ENCODE measurements at regions not wholly inside any gene's neighbourhood (a gene's known extent, or its start where the extent isn't known, plus 50 kb on each side); places are given as distances from the start of the nearest gene placed in this dataset.

DNA sequence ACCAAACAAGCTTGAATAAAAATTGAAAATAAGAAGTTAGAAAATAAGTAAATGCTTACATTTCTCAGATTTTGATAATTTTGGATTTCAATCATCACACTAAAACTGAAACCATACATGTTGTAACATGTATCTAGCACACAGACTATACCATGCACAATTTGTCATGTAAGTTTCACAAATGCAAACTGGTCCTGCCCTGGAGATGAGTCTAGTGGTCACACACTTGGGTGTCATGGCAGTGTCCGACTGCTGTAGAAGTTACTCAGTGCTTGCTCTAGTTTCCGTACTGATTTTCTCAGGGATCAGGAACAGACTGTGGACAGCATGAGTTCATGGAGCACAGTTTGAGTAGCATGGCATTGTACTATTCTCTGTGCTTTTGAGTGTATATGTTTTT lies 182.9 kb upstream of the RMP24 start:
- H3K27ac ChIP-seq, result no peak overlapping the region
- no peak for DNase-seq
- TF ChIP-seq, protein P1, sequence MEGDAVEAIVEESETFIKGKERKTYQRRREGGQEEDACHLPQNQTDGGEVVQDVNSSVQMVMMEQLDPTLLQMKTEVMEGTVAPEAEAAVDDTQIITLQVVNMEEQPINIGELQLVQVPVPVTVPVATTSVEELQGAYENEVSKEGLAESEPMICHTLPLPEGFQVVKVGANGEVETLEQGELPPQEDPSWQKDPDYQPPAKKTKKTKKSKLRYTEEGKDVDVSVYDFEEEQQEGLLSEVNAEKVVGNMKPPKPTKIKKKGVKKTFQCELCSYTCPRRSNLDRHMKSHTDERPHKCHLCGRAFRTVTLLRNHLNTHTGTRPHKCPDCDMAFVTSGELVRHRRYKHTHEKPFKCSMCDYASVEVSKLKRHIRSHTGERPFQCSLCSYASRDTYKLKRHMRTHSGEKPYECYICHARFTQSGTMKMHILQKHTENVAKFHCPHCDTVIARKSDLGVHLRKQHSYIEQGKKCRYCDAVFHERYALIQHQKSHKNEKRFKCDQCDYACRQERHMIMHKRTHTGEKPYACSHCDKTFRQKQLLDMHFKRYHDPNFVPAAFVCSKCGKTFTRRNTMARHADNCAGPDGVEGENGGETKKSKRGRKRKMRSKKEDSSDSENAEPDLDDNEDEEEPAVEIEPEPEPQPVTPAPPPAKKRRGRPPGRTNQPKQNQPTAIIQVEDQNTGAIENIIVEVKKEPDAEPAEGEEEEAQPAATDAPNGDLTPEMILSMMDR (IDR thresholded peaks at IDR 0.05), result no peak
- TF ChIP-seq POLR2A (IDR thresholded peaks at IDR 0.05), result no peak
- H3K4me3 ChIP-seq, result no peak overlapping the region
- H3K4me1 ChIP-seq, result no peaks in the 10 kb centered on the region
- H3K27me3 ChIP-seq, result no peaks in the 10 kb centered on the region
- intact Hi-C loops (cut with DNase I), result no loop called here
- ATAC-seq, result no peak
- 64% methylated on average over 2 of the region's 2 CpGs for WGBS (ENCODE audit: insufficient coverage, low coverage, low lambda C conversion rate, missing lambda C conversion rate)
- no peaks in the 10 kb centered on the region for H3K9me3 ChIP-seq
- H3K36me3 ChIP-seq, result no peaks in the 10 kb centered on the region

DNA sequence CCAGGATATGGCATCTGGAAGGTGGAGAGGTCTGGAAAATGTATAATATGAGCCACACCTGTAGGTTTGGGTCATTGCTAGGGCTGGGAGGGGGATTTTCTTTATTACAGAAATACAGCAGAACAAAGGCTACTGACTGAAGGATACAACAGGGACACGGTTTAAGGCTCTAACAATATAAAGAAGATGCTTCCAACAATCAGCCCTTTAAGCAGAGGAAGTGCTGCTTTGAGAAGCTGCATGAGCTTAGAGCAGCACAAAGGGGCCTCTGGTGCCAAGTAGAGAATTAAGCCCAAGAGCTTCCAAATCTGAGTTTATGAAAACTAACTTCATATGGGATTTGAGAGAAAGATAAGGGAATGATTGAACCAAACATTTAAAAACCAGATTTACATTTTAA lies 174.5 kb upstream of the RMP24 start:
- TF ChIP-seq POLR2A (IDR thresholded peaks at IDR 0.05), result no peak
- TF ChIP-seq, protein P1 (IDR thresholded peaks at IDR 0.05), result no peak
- ATAC-seq, result no peak

DNA sequence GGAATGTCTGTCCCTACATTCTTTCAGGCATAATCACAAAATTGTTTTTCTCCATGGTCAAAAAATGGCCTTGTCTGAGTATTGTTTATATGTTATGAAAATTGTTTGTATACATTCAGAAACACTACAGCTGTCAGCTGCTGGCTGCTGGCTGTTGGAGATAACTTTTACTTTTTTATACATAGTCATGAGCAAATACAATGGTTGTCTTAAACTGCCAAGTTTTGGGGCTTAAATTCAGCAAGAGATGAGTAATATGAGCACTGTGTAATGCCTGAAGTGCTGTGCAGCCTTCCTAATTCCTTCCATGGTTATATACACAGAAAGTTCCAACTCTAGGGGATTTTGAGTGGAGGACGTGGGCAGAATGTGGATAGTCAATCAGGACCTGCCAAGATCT lies 168.9 kb upstream of the RMP24 start:
- ATAC-seq (no peak), DNase-seq (no peak)
- no peak overlapping the region for H3K27ac ChIP-seq
- no peak overlapping the region for H3K4me3 ChIP-seq
- TF ChIP-seq, protein P1 (IDR thresholded peaks at IDR 0.05), result no peak
- no peak for TF ChIP-seq POLR2A (IDR thresholded peaks at IDR 0.05)
- no peaks in the 10 kb centered on the region for H3K36me3 ChIP-seq
- WGBS (ENCODE audit: insufficient coverage, low coverage, low lambda C conversion rate, missing lambda C conversion rate), result 14% methylated on average over 1 of the region's 1 CpG
- intact Hi-C loops (cut with DNase I), result no loop called here
- H3K27me3 ChIP-seq, result no peaks in the 10 kb centered on the region
- H3K4me1 ChIP-seq, result no peaks in the 10 kb centered on the region
- no peaks in the 10 kb centered on the region for H3K9me3 ChIP-seq

More for the DNA sequence above, 174.5 kb upstream of the RMP24 start:
- Histone ChIP-seq H3K4me1 (no peaks in the 10 kb centered on the region), H3K27ac (no peak overlapping the region), H3K27me3 (no peaks in the 10 kb centered on the region), H3K4me3 (no peak overlapping the region), H3K36me3 (no peaks in the 10 kb centered on the region), H3K9me3 (no peaks in the 10 kb centered on the region)
- no peak for DNase-seq
- 38% methylated on average over 1 of the region's 1 CpG for WGBS (ENCODE audit: insufficient coverage, low coverage, low lambda C conversion rate, missing lambda C conversion rate)
- intact Hi-C loops (cut with DNase I), result no loop called here

DNA sequence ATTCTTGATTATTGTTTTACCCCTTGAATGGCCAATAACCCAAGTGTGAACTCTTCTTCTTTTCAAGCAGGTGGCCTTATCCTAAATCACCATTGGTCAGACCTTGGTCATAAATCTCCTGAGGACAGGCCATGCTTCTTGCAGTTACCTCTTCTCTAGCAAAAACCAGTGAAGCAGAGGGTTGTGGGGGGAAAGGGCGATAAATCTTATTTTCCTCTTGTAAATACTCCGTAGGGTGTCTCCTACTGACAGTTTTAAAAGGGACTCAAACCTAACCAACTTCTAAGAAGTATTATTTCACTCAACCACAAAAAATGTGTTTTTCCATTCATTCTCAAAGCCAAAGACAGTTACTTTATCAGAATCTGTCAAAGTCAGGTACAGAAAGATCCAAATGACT lies 168.1 kb upstream of the RMP24 start:
- ATAC-seq, result no peak
- H3K27me3 ChIP-seq, result no peaks in the 10 kb centered on the region
- H3K36me3 ChIP-seq, result no peaks in the 10 kb centered on the region
- TF ChIP-seq, protein P1 (IDR thresholded peaks at IDR 0.05), result no peak
- TF ChIP-seq POLR2A (IDR thresholded peaks at IDR 0.05), result no peak
- H3K27ac ChIP-seq, result no peak overlapping the region
- no peak overlapping the region for H3K4me3 ChIP-seq
- intact Hi-C loops (cut with DNase I), result no loop called here
- H3K9me3 ChIP-seq, result no peaks in the 10 kb centered on the region
- 58% methylated on average over 2 of the region's 2 CpGs for WGBS (ENCODE audit: insufficient coverage, low coverage, low lambda C conversion rate, missing lambda C conversion rate)
- no peaks in the 10 kb centered on the region for H3K4me1 ChIP-seq
- DNase-seq, result no peak

DNA sequence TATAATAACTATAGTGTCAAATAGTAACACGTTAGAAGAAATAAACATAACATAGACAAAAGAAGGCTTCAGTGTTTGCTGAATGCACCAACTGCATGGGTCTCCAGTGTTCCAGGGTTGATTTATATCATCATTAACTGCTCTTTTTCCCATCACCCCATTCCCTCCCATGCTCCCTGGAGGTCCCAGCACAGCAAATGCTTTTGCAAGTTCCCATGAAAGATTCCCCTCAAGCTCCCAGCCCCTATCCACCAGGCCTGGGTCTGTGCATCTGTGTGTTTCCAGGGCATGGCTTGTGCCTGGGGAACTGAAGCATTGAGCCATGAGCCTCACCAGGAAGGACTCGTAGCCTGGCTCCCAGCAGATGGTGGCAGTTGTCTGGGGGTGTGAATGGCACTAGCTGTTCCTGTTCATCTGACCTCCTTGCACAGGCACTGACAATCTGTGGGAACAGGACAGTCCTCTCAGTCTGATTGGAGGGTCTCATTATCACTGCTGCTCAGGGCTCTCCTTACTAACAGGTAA lies 164.6 kb upstream of the RMP24 start:
- no peak for DNase-seq
- no peaks in the 10 kb centered on the region for H3K27me3 ChIP-seq
- intact Hi-C loops (cut with DNase I), result no loop called here
- no peak overlapping the region for H3K4me3 ChIP-seq
- TF ChIP-seq, protein P1 (IDR thresholded peaks at IDR 0.05), result no peak
- no peak for TF ChIP-seq POLR2A (IDR thresholded peaks at IDR 0.05)
- ATAC-seq, result no peak
- no peaks in the 10 kb centered on the region for H3K9me3 ChIP-seq
- H3K36me3 ChIP-seq, result no peaks in the 10 kb centered on the region
- no peaks in the 10 kb centered on the region for H3K4me1 ChIP-seq
- no peak overlapping the region for H3K27ac ChIP-seq
- 39% methylated on average over 2 of the region's 2 CpGs for WGBS (ENCODE audit: insufficient coverage, low coverage, low lambda C conversion rate, missing lambda C conversion rate)
